ENCODE measurements at regions not wholly inside any gene's neighbourhood (a gene's known extent, or its start where the extent isn't known, plus 50 kb on each side); places are given as distances from the start of the nearest gene placed in this dataset.
A peak's percentile ranks its signal among the peaks of the same experiment; 100 is the strongest.

DNA sequence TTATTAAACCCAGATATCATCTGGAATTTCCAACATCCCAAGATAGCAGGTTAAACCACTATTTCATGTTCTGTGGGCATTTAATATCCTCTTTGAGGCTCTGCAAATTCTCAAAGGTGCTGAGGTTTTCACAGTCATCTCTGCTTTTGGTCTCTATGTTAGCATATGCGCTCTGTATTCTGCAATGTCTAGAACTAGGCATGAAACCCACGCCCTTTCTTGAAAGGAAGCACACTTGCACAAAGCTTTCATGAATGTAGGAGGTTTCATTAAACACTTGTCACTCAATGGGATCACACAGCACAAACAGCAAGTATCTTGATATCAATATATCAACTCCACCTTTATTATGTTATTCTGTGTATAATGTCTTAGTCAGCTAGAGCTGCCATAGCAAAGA lies 172.0 kb upstream of the USP24 start:
- no peak overlapping the region for H3K4me3 ChIP-seq
- no peak for DNase-seq
- H3K27ac ChIP-seq = no peak overlapping the region
- H3K36me3 ChIP-seq (ENCODE audit: low read depth, missing control alignments) = no peaks in the 10 kb centered on the region
- H3K27me3 ChIP-seq = no peaks in the 10 kb centered on the region
- intact Hi-C loops (cut with DNase I; ENCODE audit: low total_unique reads) = no loop called here
- TF ChIP-seq POLR2A (IDR thresholded peaks at IDR 0.05) = no peak
- TF ChIP-seq, protein P1, sequence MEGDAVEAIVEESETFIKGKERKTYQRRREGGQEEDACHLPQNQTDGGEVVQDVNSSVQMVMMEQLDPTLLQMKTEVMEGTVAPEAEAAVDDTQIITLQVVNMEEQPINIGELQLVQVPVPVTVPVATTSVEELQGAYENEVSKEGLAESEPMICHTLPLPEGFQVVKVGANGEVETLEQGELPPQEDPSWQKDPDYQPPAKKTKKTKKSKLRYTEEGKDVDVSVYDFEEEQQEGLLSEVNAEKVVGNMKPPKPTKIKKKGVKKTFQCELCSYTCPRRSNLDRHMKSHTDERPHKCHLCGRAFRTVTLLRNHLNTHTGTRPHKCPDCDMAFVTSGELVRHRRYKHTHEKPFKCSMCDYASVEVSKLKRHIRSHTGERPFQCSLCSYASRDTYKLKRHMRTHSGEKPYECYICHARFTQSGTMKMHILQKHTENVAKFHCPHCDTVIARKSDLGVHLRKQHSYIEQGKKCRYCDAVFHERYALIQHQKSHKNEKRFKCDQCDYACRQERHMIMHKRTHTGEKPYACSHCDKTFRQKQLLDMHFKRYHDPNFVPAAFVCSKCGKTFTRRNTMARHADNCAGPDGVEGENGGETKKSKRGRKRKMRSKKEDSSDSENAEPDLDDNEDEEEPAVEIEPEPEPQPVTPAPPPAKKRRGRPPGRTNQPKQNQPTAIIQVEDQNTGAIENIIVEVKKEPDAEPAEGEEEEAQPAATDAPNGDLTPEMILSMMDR (IDR thresholded peaks at IDR 0.05) = no peak
- no peaks in the 10 kb centered on the region for H3K4me1 ChIP-seq
- no peaks in the 10 kb centered on the region for H3K9me3 ChIP-seq
- 64 to 98% methylated on average over 2 of the region's 2 CpGs for WGBS, 2 donors

DNA sequence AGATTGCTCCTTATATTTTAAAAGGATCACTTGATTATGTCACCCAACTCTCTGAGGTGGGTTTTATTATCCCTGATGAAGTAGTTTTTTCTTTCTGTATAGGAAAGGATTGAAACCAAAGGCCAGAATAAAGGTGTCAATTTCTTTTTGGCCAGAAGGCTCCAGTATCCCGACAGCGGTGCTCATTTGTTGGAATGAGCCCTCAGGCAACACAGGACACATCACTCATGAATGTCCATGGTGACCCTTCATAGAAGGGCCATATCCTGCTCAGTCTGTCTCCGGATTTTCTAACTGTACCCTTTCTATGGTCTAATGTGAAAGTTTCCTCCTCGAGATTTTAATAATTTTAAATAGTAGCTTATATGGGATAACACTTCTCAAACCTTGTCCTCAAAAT lies 171.3 kb upstream of the USP24 start:
- 90 to 97% methylated on average over 4 of the region's 4 CpGs for WGBS, 2 donors
- no peak for TF ChIP-seq POLR2A (IDR thresholded peaks at IDR 0.05)

DNA sequence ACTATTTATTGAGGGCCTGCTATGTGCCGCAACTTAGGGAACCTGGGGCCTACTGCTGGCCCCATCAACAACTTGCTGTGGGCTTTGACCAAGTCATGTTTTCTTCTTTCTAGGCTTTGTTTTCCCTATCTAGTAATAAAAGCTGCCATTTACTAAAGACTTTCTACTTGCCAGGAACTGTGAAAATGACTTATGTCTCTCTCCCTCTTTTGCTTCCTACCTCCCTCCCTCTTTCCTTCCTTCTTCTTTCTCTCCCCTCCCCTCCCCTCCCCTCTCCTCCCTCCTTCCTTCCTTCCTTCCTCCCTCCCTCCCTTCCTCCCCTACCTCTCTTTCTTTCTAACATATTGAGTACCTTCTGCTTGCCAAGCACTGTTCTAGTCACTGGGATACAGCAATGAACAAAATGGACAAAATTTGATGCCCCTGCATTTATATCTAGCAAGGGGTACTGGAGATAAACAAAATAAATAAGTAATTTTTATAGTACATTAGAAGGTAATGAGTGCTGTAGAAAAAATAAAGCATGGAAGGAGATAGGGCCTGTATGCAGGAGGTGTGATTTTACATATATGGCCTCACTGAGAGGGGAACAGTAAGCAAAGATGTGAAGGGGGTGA lies 170.3 kb upstream of the USP24 start:
- TF ChIP-seq, protein P1 (IDR thresholded peaks at IDR 0.05) = no peak
- TF ChIP-seq POLR2A (IDR thresholded peaks at IDR 0.05) = no peak
- DNase-seq = no peak
- Histone ChIP-seq H3K9me3 (no peaks in the 10 kb centered on the region), H3K4me3 (no peak overlapping the region), H3K27ac (no peak overlapping the region), H3K36me3 (ENCODE audit: low read depth, missing control alignments) (no peaks in the 10 kb centered on the region), H3K27me3 (no peaks in the 10 kb centered on the region), H3K4me1 (no peaks in the 10 kb centered on the region)
- intact Hi-C loops (cut with DNase I; ENCODE audit: low total_unique reads) = no loop called here
- WGBS, 2 donors = 94 to 95% methylated on average over 1 of the region's 1 CpG

More for the DNA sequence above, 171.3 kb upstream of the USP24 start:
- H3K27ac ChIP-seq = no peak overlapping the region
- no peaks in the 10 kb centered on the region for H3K9me3 ChIP-seq
- H3K27me3 ChIP-seq = no peaks in the 10 kb centered on the region
- H3K36me3 ChIP-seq (ENCODE audit: low read depth, missing control alignments) = no peaks in the 10 kb centered on the region
- H3K4me3 ChIP-seq = no peak overlapping the region
- intact Hi-C loops (cut with DNase I; ENCODE audit: low total_unique reads) = no loop called here
- no peaks in the 10 kb centered on the region for H3K4me1 ChIP-seq
- DNase-seq = no peak

DNA sequence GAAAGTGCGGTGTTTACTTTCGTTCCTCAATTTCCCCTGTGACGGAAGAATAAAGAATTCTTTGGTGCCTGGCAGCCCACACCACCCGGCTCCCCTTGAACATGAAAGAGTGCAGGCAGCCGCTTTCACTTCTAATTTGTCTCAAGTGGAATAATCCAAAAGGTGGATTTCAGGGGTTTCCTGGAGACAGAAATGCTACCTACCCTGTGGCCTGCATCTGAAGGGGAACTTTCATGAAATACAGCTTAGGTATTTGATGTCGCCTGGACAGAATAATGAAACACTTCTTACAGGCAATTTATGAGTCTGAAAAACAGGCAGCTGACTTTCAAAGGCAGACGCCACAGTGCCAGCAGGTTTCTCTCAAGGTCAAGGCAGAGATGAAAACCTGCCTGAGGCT lies 169.5 kb upstream of the USP24 start:
- TF ChIP-seq, protein P1 (IDR thresholded peaks at IDR 0.05) = no peak
- TF ChIP-seq POLR2A (IDR thresholded peaks at IDR 0.05) = no peak
- Histone ChIP-seq H3K27ac (no peak overlapping the region), H3K9me3 (no peaks in the 10 kb centered on the region), H3K27me3 (no peaks in the 10 kb centered on the region), H3K4me1 (no peaks in the 10 kb centered on the region), H3K4me3 (no peak overlapping the region), H3K36me3 (ENCODE audit: low read depth, missing control alignments) (no peaks in the 10 kb centered on the region)
- DNase-seq = no peak
- intact Hi-C loops (cut with DNase I; ENCODE audit: low total_unique reads) = no loop called here
- 84 to 86% methylated on average over 7 of the region's 7 CpGs for WGBS, 2 donors

DNA sequence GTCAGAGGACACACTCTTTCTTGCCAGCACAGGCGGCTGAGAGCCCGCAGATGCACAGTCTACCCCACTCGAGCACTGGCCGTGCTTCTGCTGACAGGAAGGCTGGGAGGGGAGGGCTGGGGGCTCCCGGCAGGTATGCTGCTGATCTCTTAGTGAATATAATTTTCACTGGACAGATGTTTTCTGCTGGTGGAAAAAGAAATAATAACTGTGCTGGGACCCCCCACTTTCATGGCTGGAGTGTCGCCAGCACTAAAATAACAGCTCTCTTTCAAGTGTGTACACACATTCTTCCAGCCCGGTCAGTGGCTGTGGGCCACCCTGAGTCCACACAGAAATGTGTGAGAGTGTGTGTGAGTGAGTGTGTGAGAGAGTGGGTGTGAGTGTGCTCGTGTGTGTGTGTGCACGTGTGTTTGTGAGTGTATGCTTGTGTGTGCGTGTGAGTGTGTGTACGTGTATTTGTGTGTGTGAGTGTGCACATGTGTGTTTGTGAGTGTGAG lies 167.7 kb upstream of the USP24 start:
- TF ChIP-seq POLR2A (IDR thresholded peaks at IDR 0.05) = no peak
- TF ChIP-seq, protein P1 (IDR thresholded peaks at IDR 0.05) = no peak
- H3K27me3 ChIP-seq = no peaks in the 10 kb centered on the region
- no peaks in the 10 kb centered on the region for H3K9me3 ChIP-seq
- peak overlapping the region in 1 of 2 donors; percentile 47 for H3K27ac ChIP-seq
- H3K36me3 ChIP-seq (ENCODE audit: low read depth, missing control alignments) = no peaks in the 10 kb centered on the region
- WGBS, 2 donors = 63 to 66% methylated on average over 8 to 10 of the region's 11 CpGs
- DNase-seq = peak; percentile 35
- no peaks in the 10 kb centered on the region for H3K4me1 ChIP-seq
- H3K4me3 ChIP-seq = no peak overlapping the region
- intact Hi-C loops (cut with DNase I; ENCODE audit: low total_unique reads) = no loop called here

All from testis (tissue), 2 donors.